Neuronal stem cell (in vitro differentiated cells): ENCODE measurements at regions not wholly inside any gene's neighbourhood (a gene's known extent, or its start where the extent isn't known, plus 50 kb on each side); places are given as distances from the start of the nearest gene placed in this dataset.

Source experiments
- DNase-seq: peaks from one replicate; pipeline ENCODE4 v3.0.0-alpha.2; 2013; ENCODE audit warnings: low spot score
- H2AFZ ChIP-seq: one replicate; pipeline ENCODE4 v1.6.1; 2013; ENCODE audit warnings: mild to moderate bottlenecking, low read length, inconsistent platforms
- H2AK5ac ChIP-seq: 2 replicates; pipeline ENCODE4 v1.6.1; 2013; ENCODE audit warnings: low read depth, mild to moderate bottlenecking, inconsistent platforms, low read length, moderate library complexity, mixed read lengths
- H2BK120ac ChIP-seq: 2 replicates; pipeline ENCODE4 v1.6.1; 2013; ENCODE audit warnings: low read depth, mild to moderate bottlenecking, inconsistent platforms, low read length, moderate library complexity, mixed read lengths
- H2BK12ac ChIP-seq: one replicate; pipeline ENCODE4 v1.6.1; 2013; ENCODE audit warnings: low read length, inconsistent platforms
- H2BK15ac ChIP-seq: 2 replicates; pipeline ENCODE4 v1.6.1; 2013; ENCODE audit warnings: mild to moderate bottlenecking, low read length, inconsistent platforms, mixed read lengths
- H2BK5ac ChIP-seq: one replicate; pipeline ENCODE4 v1.6.1; 2013; ENCODE audit warnings: inconsistent platforms, mild to moderate bottlenecking, low read length, moderate library complexity
- H3K14ac ChIP-seq: one replicate; pipeline ENCODE4 v1.6.1; 2013; ENCODE audit warnings: low read length, inconsistent platforms
- H3K18ac ChIP-seq: 2 replicates; pipeline ENCODE4 v1.6.1; 2013; ENCODE audit warnings: low read length, inconsistent platforms
- H3K23ac ChIP-seq: 2 replicates; pipeline ENCODE4 v1.6.1; 2013; ENCODE audit warnings: low read depth, mild to moderate bottlenecking, mixed read lengths, low read length, inconsistent platforms; ENCODE audit not compliant: poor library complexity
- H3K27ac ChIP-seq: replicated peaks from 3 replicates; pipeline ENCODE4 v1.5.1; 2013; ENCODE audit warnings: low read length, inconsistent platforms
- H3K27me3 ChIP-seq, 3 experiments: 2 replicates each; pipeline ENCODE4 v1.6.1; 2013; ENCODE audit warnings: low read length in 3 of 3, mild to moderate bottlenecking in 2 of 3, inconsistent platforms in 1 of 3, low read depth in 1 of 3, mixed read lengths in 1 of 3, moderate library complexity in 1 of 3; ENCODE audit not compliant: control insufficient read depth in 3 of 3, insufficient read depth in 3 of 3
- H3K36me3 ChIP-seq, 2 donors: replicated peaks in 1 of 2; 2 replicates each; pipeline ENCODE4 v1.6.1; 2013; ENCODE audit warnings: low read length in 2 of 2; ENCODE audit not compliant: control insufficient read depth in 2 of 2, insufficient read depth in 2 of 2
- H3K4ac ChIP-seq: 2 replicates; pipeline ENCODE4 v1.6.1; 2013; ENCODE audit warnings: inconsistent platforms, mild to moderate bottlenecking, low read length, moderate library complexity
- H3K4me1 ChIP-seq, 2 donors: 1 replicate in 1 of 2; 2 replicates in 1 of 2; pipeline ENCODE4 v1.6.1; 2013; ENCODE audit warnings: low read length in 2 of 2, low read depth in 1 of 2; ENCODE audit not compliant: control insufficient read depth in 2 of 2, insufficient read depth in 1 of 2
- H3K4me2 ChIP-seq: one replicate; pipeline ENCODE4 v1.6.1; 2013; ENCODE audit warnings: mild to moderate bottlenecking, low read length, inconsistent platforms; ENCODE audit not compliant: insufficient read depth, poor library complexity, severe bottlenecking
- H3K4me3 ChIP-seq, 2 donors: 2 replicates each; pipeline ENCODE4 v1.5.1; 2013; ENCODE audit warnings: low read length in 2 of 2, mild to moderate bottlenecking in 2 of 2, inconsistent platforms in 1 of 2, moderate library complexity in 1 of 2
- H3K79me1 ChIP-seq: one replicate; pipeline ENCODE4 v1.6.1; 2013; ENCODE audit warnings: low read depth, mild to moderate bottlenecking, inconsistent platforms, low read length, moderate library complexity
- H3K9ac ChIP-seq: one replicate; pipeline ENCODE4 v1.6.1; 2013; ENCODE audit warnings: mild to moderate bottlenecking, low read depth, low read length, inconsistent platforms; ENCODE audit not compliant: poor library complexity
- H3K9me3 ChIP-seq, 2 donors: replicated peaks in 1 of 2; 2 replicates each; pipeline versions ENCODE3 to v1.6.1; 2013; ENCODE audit warnings: low read length in 2 of 2, mild to moderate bottlenecking in 2 of 2, inconsistent platforms in 1 of 2, low read depth in 1 of 2, mixed read lengths in 1 of 2, moderate library complexity in 1 of 2; ENCODE audit not compliant: control insufficient read depth in 2 of 2, insufficient read depth in 1 of 2
- H4K8ac ChIP-seq: one replicate; pipeline ENCODE4 v1.6.1; 2013; ENCODE audit warnings: low read depth, mild to moderate bottlenecking, inconsistent platforms, low read length, moderate library complexity
- H4K91ac ChIP-seq: one replicate; pipeline ENCODE4 v1.6.1; 2013; ENCODE audit warnings: low read length, low read depth, mild to moderate bottlenecking, inconsistent platforms; ENCODE audit not compliant: poor library complexity
- WGBS, 2 donors: extraction: QIAGEN DNeasy Blood & Tissue Kit; methylation state at CpG; one replicate each; pipeline ENCODE4 v1.1.7; 2013; ENCODE audit warnings: missing lambda C conversion rate in 2 of 2, mixed read lengths in 1 of 2; ENCODE audit not compliant: insufficient read length in 2 of 2, insufficient replicate concordance in 1 of 2; ENCODE audit errors: extremely low coverage in 2 of 2; 5-methylcytosine and 5-hydroxymethylcytosine counted together

DNA sequence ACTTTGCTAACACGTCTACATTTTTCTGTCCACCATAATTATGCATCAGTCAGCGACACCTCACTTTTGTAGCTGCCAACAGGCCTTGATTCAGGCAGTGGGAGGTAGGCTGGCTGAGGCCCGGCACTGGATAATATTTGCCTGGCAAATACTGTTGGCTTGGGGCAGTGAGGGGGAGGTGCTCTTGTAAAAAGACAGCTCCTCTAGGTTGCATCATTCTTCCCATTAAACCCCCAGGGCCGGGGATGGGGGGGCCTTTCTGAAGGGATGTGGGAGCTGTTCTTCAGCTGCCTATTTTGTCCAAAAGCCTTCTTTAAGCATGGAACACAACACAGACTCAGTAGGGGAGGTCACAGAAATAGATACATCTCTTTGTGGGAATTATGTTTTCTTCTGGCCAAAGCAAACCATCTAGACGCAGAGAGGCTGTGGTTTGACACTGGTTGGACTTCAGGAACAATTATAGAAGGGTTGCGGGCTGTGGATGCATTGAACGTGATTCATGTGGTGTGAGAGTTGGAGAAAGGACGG lies 338.3 kb upstream of the NT5E start:
- no peak overlapping the region for H3K4ac ChIP-seq
- no peaks in the 10 kb centered on the region for H3K27me3 ChIP-seq
- H3K4me3 ChIP-seq: no peak overlapping the region
- H4K91ac ChIP-seq: no peak overlapping the region
- no peak overlapping the region for H3K4me2 ChIP-seq
- H2BK120ac ChIP-seq: no peak overlapping the region
- H3K4me1 ChIP-seq: peaks cover 0 to 11% of the 10 kb centered on the region in 2 donors
- no peak overlapping the region for H3K14ac ChIP-seq
- no peak overlapping the region for H2BK5ac ChIP-seq
- no peaks in the 10 kb centered on the region for H3K36me3 ChIP-seq
- H2BK12ac ChIP-seq: no peak overlapping the region
- H3K9ac ChIP-seq: no peak overlapping the region
- WGBS, 2 donors: no CpG with 5 or more reads among the region's 8 CpGs
- H3K79me1 ChIP-seq: no peaks in the 10 kb centered on the region
- no peak overlapping the region for H2AK5ac ChIP-seq
- H2BK15ac ChIP-seq: no peak overlapping the region
- DNase-seq: peak; percentile 48
- H3K23ac ChIP-seq: no peak overlapping the region
- H3K9me3 ChIP-seq: no peaks in the 10 kb centered on the region
- no peak overlapping the region for H3K18ac ChIP-seq
- H3K27ac ChIP-seq: peak overlapping the region; percentile 62
- H4K8ac ChIP-seq: no peak overlapping the region
- peak overlapping the region; percentile 41 for H2AFZ ChIP-seq

GRCh38 chr6:85110943-85111342 lies 338.9 kb upstream of the NT5E start:
- Histone ChIP-seq H3K9me3 (no peaks in the 10 kb centered on the region), H2AK5ac (no peak overlapping the region), H3K79me1 (no peaks in the 10 kb centered on the region), H3K4me1 (peaks cover 0 to 11% of the 10 kb centered on the region in 2 donors), H3K4me2 (no peak overlapping the region), H4K8ac (no peak overlapping the region), H3K18ac (no peak overlapping the region), H3K14ac (no peak overlapping the region), H3K4ac (no peak overlapping the region), H3K23ac (no peak overlapping the region), H2BK15ac (no peak overlapping the region), H3K9ac (no peak overlapping the region), H3K36me3 (no peaks in the 10 kb centered on the region), H2AFZ (no peak overlapping the region), H3K4me3 (no peak overlapping the region), H2BK12ac (no peak overlapping the region), H3K27ac (peak overlapping the region; percentile 24), H2BK5ac (no peak overlapping the region), H4K91ac (no peak overlapping the region), H3K27me3 (no peaks in the 10 kb centered on the region), H2BK120ac (no peak overlapping the region)
- WGBS, 2 donors: no CpG with 5 or more reads among the region's 2 CpGs
- DNase-seq: no peak

DNA sequence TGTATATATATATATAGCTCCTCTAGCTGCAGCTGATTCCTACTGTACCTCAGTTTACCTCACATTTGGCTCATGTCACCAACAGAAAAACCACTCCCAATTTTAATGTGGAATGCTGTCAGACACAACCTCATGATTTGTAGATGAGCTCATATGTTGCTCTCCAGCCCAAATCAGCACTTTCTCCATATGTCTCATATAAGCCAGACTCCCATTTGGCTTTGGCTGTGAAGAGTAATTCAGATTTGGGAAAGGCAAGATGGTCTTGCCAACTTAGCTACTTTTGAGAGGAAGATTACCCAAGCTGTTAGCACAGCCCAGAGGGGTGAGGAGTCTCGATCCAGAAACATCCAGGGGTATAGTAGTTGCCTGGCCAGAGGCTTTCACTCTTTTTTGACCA lies 342.2 kb upstream of the NT5E start:
- no peak for DNase-seq
- H2AFZ ChIP-seq: no peak overlapping the region
- H2BK5ac ChIP-seq: no peak overlapping the region
- no peak overlapping the region for H2BK12ac ChIP-seq
- H3K9ac ChIP-seq: no peak overlapping the region
- no peak overlapping the region for H2BK15ac ChIP-seq
- no peaks in the 10 kb centered on the region for H3K9me3 ChIP-seq
- no peak overlapping the region for H3K4me3 ChIP-seq
- WGBS, 2 donors: no CpG with 5 or more reads among the region's 1 CpG
- no peak overlapping the region for H3K4ac ChIP-seq
- H2AK5ac ChIP-seq: no peak overlapping the region
- H3K14ac ChIP-seq: no peak overlapping the region
- H3K4me2 ChIP-seq: no peak overlapping the region
- H3K18ac ChIP-seq: no peak overlapping the region
- H3K27me3 ChIP-seq: no peaks in the 10 kb centered on the region
- no peak overlapping the region for H3K27ac ChIP-seq
- no peak overlapping the region for H3K23ac ChIP-seq
- no peak overlapping the region for H4K8ac ChIP-seq
- H3K4me1 ChIP-seq: peaks cover 0 to 9% of the 10 kb centered on the region in 2 donors
- H2BK120ac ChIP-seq: no peak overlapping the region
- H3K79me1 ChIP-seq: no peaks in the 10 kb centered on the region
- no peak overlapping the region for H4K91ac ChIP-seq
- no peaks in the 10 kb centered on the region for H3K36me3 ChIP-seq

DNA sequence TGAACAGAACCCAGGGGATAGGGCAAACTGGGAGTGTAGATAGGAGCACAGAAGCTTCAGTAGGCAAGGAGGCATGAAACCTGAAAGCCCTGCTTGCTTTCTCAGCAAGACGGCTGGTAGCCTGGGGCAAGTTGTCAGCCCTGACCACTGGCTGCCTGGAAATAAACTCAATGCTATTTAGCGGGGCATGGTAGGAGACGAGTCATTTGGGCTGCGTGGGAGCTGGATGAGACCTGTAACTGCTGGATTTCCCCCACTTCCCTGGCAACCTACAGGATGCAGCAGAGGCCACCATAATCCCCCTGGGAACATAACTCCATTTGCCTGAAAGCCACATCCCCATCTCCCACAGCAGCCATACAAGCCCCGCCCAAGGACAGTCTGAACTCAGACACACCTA lies 332.6 kb upstream of the TBX18 start:
- H3K4me1 ChIP-seq: no peaks in the 10 kb centered on the region
- H3K27ac ChIP-seq: no peak overlapping the region
- no peaks in the 10 kb centered on the region for H3K9me3 ChIP-seq
- WGBS, 2 donors: no CpG with 5 or more reads among the region's 5 CpGs
- H3K4me3 ChIP-seq: no peak overlapping the region
- H4K91ac ChIP-seq: no peak overlapping the region
- no peak overlapping the region for H3K18ac ChIP-seq
- H2BK12ac ChIP-seq: no peak overlapping the region
- H2BK120ac ChIP-seq: no peak overlapping the region
- H3K27me3 ChIP-seq: no peaks in the 10 kb centered on the region
- H2BK5ac ChIP-seq: no peak overlapping the region
- H2BK15ac ChIP-seq: no peak overlapping the region
- no peaks in the 10 kb centered on the region for H3K79me1 ChIP-seq
- no peak overlapping the region for H3K4ac ChIP-seq
- H3K36me3 ChIP-seq: no peaks in the 10 kb centered on the region
- H4K8ac ChIP-seq: no peak overlapping the region
- no peak overlapping the region for H3K9ac ChIP-seq
- no peak overlapping the region for H3K23ac ChIP-seq
- H2AFZ ChIP-seq: no peak overlapping the region
- no peak for DNase-seq
- no peak overlapping the region for H3K14ac ChIP-seq
- no peak overlapping the region for H3K4me2 ChIP-seq
- H2AK5ac ChIP-seq: no peak overlapping the region
